Astrocyte (in vitro differentiated cells and primary cell): ENCODE measurements at regions not wholly inside any gene's neighbourhood (a gene's known extent, or its start where the extent isn't known, plus 50 kb on each side); places are given as distances from the start of the nearest gene placed in this dataset.

ENCODE experiments used
- EZH2 ChIP-seq: IDR thresholded peaks from 2 replicates; pipeline ENCODE4 v1.6.1; 2012; ENCODE audit warnings: mild to moderate bottlenecking, low read length, inconsistent platforms; ENCODE audit not compliant: insufficient read depth
- TF ChIP-seq, protein P1 (sequence below): IDR thresholded peaks from 2 replicates; pipeline ENCODE4 v1.5.1; 2011; ENCODE audit warnings: low read depth, mild to moderate bottlenecking, inconsistent platforms, low read length, moderate library complexity; ENCODE audit not compliant: insufficient read depth

DNA sequence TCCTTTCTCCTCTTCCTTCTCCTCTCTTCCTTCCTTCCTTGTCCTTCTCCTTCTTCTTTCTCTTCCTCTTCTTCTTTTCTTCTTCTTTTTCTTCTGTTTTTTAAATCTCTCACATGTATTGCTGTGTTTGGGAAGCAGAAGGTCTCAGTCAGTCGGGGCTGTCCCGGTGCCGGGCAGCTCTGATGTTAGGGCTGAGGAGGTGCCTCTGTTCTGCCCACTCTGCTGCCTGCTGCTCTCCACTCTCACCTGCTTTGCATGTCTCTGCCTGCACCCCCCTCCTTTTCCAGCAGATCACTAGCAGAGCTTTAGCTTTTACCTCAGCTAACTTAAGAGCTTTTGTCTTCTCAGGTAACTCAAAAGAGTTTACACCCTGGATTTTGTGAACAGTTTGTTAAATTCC is 276.6 kb downstream of the CHRM3 start:
- TF ChIP-seq, protein P1, sequence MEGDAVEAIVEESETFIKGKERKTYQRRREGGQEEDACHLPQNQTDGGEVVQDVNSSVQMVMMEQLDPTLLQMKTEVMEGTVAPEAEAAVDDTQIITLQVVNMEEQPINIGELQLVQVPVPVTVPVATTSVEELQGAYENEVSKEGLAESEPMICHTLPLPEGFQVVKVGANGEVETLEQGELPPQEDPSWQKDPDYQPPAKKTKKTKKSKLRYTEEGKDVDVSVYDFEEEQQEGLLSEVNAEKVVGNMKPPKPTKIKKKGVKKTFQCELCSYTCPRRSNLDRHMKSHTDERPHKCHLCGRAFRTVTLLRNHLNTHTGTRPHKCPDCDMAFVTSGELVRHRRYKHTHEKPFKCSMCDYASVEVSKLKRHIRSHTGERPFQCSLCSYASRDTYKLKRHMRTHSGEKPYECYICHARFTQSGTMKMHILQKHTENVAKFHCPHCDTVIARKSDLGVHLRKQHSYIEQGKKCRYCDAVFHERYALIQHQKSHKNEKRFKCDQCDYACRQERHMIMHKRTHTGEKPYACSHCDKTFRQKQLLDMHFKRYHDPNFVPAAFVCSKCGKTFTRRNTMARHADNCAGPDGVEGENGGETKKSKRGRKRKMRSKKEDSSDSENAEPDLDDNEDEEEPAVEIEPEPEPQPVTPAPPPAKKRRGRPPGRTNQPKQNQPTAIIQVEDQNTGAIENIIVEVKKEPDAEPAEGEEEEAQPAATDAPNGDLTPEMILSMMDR = no peak
- no peak for TF ChIP-seq EZH2
